ENCODE measurements at regions not wholly inside any gene's neighbourhood (a gene's known extent, or its start where the extent isn't known, plus 50 kb on each side); places are given as distances from the start of the nearest gene placed in this dataset.

DNA sequence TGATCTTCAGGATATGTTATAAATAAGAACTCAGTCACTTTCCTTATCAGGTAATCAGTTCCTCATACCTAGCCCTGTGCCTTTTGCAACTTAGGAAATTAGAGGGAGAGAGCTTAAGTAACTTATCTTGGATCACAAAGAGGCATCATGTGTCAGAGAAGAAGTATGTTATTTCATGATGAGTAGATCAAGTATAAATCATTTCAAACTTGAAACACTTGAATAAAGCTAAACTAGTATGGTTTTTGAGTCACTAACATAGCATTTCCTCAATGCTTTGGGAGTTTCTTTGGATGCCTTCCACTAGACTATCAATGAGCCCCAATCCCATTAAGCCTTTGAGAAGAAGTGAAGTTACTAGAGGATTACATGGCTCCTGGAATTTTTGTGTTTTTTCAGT lies 102.6 kb upstream of the TNFAIP3 start:
- no peak for TF ChIP-seq EZH2phosphoT487 (IDR thresholded peaks at IDR 0.05; ENCODE audit: low read length)
- no peak for TF ChIP-seq EZH2 (optimal IDR thresholded peaks at IDR 0.05; ENCODE audit: low read depth, low read length)
